ENCODE measurements at regions not wholly inside any gene's neighbourhood (a gene's known extent, or its start where the extent isn't known, plus 50 kb on each side); places are given as distances from the start of the nearest gene placed in this dataset.

DNA sequence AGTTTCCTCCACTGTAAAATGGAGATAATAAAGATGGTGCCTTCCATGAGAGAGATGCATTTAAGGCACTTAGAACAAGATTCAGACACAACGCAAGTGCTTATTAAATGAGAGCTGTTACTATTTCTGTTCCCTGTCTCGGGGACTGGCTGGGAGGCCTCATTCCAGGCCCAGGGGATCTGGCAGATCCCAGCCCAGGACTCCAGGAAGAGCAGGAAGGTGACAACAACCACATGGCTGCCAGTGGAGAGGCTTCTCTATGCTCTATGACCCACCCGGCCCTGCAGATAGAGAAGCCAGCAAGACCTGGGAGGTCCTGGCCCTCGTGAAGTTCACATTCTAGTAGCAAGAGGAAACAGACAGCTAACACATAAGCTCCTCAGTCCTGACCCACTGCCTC, 175.5 kb downstream of the ACTL8 start:
- no peaks in the 10 kb centered on the region for H3K9me3 Mint-ChIP-seq
- no peak overlapping the region for H3K27ac Mint-ChIP-seq
- no peak for DNase-seq (ENCODE audit: low spot score)
- no peaks in the 10 kb centered on the region for H3K4me1 Mint-ChIP-seq (ENCODE audit: low read depth)
- H3K27me3 Mint-ChIP-seq (ENCODE audit: low read depth) = no peaks in the 10 kb centered on the region
- H3K4me3 Mint-ChIP-seq = no peak overlapping the region
- no peaks in the 10 kb centered on the region for H3K36me3 Mint-ChIP-seq (ENCODE audit: low read depth)

DNA sequence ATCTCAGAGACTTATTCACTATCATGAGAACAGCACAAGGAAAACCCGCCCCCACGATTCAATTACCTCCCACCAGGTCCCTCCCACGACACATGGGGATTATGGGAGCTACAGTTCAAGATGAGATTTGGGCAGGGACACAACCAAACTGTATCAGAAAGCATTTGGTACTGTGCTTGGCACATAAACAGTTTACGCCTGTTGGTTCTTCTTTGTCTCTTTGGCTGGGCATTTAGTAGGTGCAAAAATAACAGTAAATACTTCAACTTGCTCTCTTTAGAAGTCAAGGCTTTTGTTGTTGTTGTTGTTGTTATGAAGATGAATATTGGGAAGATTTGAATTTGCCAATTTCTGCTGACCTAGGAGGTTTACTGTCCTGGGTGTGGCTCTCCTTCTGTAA, 175.4 kb upstream of the IGSF21 start:
- H3K36me3 Mint-ChIP-seq (ENCODE audit: low read depth) = no peaks in the 10 kb centered on the region
- no peaks in the 10 kb centered on the region for H3K27me3 Mint-ChIP-seq (ENCODE audit: low read depth)
- no peak for DNase-seq (ENCODE audit: low spot score)
- H3K4me3 Mint-ChIP-seq = no peak overlapping the region
- no peak overlapping the region for H3K27ac Mint-ChIP-seq
- no peaks in the 10 kb centered on the region for H3K4me1 Mint-ChIP-seq (ENCODE audit: low read depth)
- H3K9me3 Mint-ChIP-seq = no peaks in the 10 kb centered on the region

DNA sequence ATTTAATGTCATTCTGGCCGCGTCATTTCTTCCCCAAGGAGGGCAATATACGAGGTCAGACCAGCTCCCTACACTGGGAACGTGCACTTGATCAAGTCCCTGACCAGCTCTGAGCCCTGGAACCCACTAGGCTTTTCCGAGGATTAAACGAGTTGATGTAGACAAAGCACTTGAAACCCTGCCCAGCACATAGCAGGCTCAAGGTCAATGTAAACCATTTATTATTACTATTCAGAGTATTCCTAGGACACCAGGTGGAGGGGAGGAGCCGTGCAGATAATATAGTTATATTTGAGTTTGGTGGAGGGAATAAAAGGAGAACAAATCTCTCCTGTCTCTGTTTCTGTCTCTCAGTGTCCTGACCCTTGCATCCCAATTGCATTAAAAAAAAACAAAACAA, 174.1 kb upstream of the IGSF21 start:
- H3K27me3 Mint-ChIP-seq (ENCODE audit: low read depth) = no peaks in the 10 kb centered on the region
- H3K9me3 Mint-ChIP-seq = no peaks in the 10 kb centered on the region
- no peak overlapping the region for H3K27ac Mint-ChIP-seq
- H3K36me3 Mint-ChIP-seq (ENCODE audit: low read depth) = no peaks in the 10 kb centered on the region
- H3K4me1 Mint-ChIP-seq (ENCODE audit: low read depth) = no peaks in the 10 kb centered on the region
- H3K4me3 Mint-ChIP-seq = no peak overlapping the region
- DNase-seq (ENCODE audit: low spot score) = no peak

DNA sequence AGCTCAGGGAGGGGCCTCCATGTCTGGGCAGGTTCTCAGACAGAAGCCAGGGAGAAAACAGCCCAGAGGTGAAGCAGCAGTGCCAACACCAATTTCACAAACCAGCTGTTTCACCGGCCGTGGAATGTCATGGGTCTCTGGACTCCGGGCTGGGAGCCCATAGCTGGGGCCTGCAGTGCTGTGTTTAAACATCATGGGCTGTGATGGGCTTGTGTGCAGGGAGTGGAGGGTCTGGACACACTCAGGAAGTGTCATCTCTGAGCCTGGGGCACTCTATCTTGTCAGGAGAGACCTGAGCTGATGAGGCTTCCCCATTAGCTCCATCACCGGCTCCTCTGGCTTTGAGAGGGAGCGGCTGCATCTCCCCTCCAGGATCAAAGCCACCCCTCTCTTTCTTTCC, 173.6 kb upstream of the IGSF21 start:
- no peaks in the 10 kb centered on the region for H3K4me1 Mint-ChIP-seq (ENCODE audit: low read depth)
- H3K9me3 Mint-ChIP-seq = no peaks in the 10 kb centered on the region
- no peak overlapping the region for H3K4me3 Mint-ChIP-seq

DNA sequence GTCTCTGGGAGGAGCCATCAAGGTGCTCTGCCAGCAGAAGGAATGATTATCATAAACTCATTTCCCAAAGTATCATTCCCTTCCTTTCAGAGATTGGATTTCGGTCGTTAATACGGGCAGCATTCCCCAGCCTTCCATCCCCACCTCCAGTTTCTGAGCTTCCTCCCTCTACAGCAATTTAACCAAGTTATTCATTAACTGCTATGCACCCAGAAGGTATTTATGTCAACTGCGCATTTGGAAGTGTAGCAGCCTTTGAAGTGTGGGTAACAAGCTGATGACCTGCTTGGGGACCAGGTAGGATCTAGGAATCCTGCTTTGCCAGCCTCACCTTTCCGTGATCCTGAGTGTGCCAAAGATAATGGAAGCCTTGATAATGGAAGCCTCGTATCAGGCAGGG, 172.4 kb upstream of the IGSF21 start:
- Mint-ChIP-seq H3K27ac (no peak overlapping the region), H3K9me3 (no peaks in the 10 kb centered on the region), H3K36me3 (ENCODE audit: low read depth) (no peaks in the 10 kb centered on the region), H3K4me3 (no peak overlapping the region), H3K4me1 (ENCODE audit: low read depth) (no peaks in the 10 kb centered on the region), H3K27me3 (ENCODE audit: low read depth) (no peaks in the 10 kb centered on the region)
- no peak for DNase-seq (ENCODE audit: low spot score)

More for the DNA sequence above, 173.6 kb upstream of the IGSF21 start:
- Mint-ChIP-seq H3K36me3 (ENCODE audit: low read depth) (no peaks in the 10 kb centered on the region), H3K27ac (no peak overlapping the region), H3K27me3 (ENCODE audit: low read depth) (no peaks in the 10 kb centered on the region)
- DNase-seq (ENCODE audit: low spot score) = no peak

DNA sequence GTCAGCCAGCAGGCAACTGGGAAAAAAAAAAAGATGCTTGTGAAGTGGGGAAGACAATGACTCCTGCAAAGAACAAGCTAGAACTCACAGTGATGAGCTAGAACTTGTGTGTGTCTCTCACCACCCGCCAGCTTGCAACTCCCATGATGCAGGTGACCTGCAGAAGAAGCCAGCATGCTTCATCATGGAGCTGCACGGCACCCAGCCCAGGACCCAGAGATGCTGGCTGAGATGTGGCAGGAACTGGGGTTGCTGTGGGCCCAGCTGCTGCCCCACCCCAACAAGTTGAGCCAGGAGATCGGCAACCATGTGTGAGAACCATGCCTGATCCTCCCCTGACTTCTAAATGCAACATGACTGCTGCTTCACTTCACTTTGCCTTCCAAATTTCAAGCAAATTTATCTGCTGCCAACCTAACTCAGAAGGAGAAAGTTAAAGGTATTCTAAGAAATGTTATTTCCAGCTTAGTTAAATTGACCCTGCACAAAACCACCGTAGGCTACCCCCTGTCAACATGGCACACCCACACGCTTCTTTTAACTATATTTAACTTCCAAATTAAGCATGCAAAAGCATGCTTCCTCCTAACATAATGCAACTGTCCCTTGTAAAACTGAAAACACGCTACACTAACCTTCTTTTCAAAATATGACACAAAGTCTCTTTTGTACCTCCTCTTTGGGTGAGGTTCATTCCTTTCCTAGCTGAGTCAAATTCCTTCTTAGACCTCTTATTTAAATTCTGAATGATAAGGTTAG, 166.0 kb upstream of the IGSF21 start:
- Mint-ChIP-seq H3K9me3 (no peaks in the 10 kb centered on the region), H3K36me3 (ENCODE audit: low read depth) (no peaks in the 10 kb centered on the region), H3K27me3 (ENCODE audit: low read depth) (no peaks in the 10 kb centered on the region), H3K4me3 (no peak overlapping the region), H3K27ac (no peak overlapping the region), H3K4me1 (ENCODE audit: low read depth) (no peaks in the 10 kb centered on the region)
- no peak for DNase-seq (ENCODE audit: low spot score)

DNA sequence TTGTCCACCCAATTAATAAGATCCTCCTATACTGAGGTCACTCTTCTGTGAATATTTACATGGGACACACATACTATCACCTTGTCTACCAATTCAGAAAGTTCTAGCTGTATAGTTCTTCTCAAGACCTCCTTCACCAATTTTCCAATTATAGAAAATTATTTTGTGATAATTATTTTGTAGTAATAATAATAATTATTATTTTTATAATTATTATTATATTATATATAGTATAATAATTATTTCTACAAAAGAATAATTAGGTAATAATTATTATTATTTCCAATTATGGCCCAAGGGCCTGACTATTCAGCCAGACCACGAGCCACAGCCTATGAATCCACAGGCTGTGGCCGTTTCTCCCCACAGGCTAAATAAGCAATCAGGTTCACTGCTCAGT, 164.1 kb upstream of the IGSF21 start:
- DNase-seq (ENCODE audit: low spot score) = no peak
- no peaks in the 10 kb centered on the region for H3K4me1 Mint-ChIP-seq (ENCODE audit: low read depth)
- H3K4me3 Mint-ChIP-seq = no peak overlapping the region
- H3K27me3 Mint-ChIP-seq (ENCODE audit: low read depth) = no peaks in the 10 kb centered on the region
- no peaks in the 10 kb centered on the region for H3K36me3 Mint-ChIP-seq (ENCODE audit: low read depth)
- H3K9me3 Mint-ChIP-seq = no peaks in the 10 kb centered on the region
- no peak overlapping the region for H3K27ac Mint-ChIP-seq

DNA sequence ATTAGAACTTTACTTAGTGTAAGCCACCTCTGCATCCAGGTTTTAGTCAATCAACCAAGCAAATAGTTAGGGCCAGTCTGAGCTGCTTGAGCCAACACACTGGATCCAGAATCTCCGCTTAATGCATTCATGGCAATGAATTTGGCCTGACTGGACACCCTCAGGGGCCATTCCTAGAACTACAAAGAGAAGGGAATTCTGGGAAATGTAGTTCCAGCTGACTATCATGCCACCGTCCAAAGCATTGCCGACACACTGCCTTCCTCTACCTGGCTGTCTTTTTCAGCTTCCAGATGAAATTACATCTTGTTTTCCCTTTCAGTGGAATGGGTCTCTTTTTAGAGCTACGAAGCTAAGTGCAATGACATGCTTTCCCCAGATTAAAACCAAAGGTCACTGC, 163.0 kb upstream of the IGSF21 start:
- no peak for DNase-seq (ENCODE audit: low spot score)
- Mint-ChIP-seq H3K27ac (no peak overlapping the region), H3K27me3 (ENCODE audit: low read depth) (no peaks in the 10 kb centered on the region), H3K36me3 (ENCODE audit: low read depth) (no peaks in the 10 kb centered on the region), H3K4me1 (ENCODE audit: low read depth) (no peaks in the 10 kb centered on the region), H3K9me3 (no peaks in the 10 kb centered on the region), H3K4me3 (no peak overlapping the region)

DNA sequence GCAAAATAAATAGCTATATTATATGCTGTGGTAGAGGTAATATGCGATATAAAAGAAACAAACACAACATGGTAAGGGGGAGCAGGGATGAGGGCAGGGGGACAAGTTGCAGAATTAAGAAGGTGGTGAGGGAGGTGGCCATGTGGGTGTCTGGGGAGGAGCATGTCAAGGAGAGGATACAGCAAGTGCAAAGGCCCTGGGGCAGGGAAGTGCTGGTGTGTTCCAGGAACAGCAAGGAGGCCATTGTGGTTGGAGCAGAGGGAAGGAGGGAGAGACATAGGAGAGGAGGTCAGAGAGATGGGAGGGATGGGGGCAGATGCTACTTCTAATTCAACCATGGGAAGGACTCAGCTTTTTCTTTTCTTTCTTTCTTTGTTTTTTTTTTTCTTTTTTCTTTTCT, 161.2 kb upstream of the IGSF21 start:
- Mint-ChIP-seq H3K36me3 (ENCODE audit: low read depth) (no peaks in the 10 kb centered on the region), H3K9me3 (no peaks in the 10 kb centered on the region), H3K4me3 (no peak overlapping the region), H3K27ac (no peak overlapping the region), H3K4me1 (ENCODE audit: low read depth) (no peaks in the 10 kb centered on the region), H3K27me3 (ENCODE audit: low read depth) (no peaks in the 10 kb centered on the region)
- no peak for DNase-seq (ENCODE audit: low spot score)

DNA sequence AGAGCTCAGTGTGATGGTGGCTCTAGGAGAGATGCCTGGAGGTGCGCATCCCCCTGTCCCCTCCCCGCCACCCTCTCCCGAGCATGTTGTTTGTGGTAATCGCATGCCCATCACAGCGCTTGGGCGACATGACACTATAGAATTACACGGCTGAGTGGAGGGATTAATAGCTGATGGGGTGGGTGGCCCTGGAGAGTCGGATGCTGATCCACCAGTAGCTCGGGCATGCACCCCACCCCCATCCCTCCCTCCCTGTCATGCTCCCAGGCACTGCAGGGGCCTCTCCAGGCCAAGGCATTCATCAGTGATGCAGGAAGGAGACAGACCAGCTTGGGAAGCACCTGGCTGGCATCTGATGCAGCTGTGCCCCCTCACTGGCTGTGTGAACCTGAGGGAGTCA, 159.0 kb upstream of the IGSF21 start:
- H3K27me3 Mint-ChIP-seq (ENCODE audit: low read depth) = no peaks in the 10 kb centered on the region
- H3K36me3 Mint-ChIP-seq (ENCODE audit: low read depth) = no peaks in the 10 kb centered on the region
- no peaks in the 10 kb centered on the region for H3K4me1 Mint-ChIP-seq (ENCODE audit: low read depth)
- H3K4me3 Mint-ChIP-seq = no peak overlapping the region
- DNase-seq (ENCODE audit: low spot score) = no peak
- H3K27ac Mint-ChIP-seq = no peak overlapping the region
- no peaks in the 10 kb centered on the region for H3K9me3 Mint-ChIP-seq

DNA sequence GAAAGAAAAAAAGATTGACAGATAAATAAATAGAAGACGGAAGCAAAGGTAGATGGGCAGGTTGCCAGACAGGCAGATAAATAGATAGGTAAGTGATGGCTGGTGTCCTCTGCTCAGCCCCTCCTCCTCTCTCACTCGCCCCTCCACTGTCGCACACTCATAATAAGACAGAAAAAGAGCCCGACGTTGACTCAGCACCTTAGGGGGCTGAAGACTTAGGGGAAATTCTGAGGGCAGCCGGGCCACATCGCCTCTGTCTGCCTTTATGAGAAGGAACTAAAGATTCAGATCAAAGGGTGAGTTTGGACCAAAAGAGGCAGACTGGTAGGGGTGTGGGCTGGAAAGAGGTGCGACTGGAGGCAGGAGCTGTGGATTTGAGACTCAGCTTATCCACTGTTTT, 158.1 kb upstream of the IGSF21 start:
- Mint-ChIP-seq H3K4me1 (ENCODE audit: low read depth) (no peaks in the 10 kb centered on the region), H3K4me3 (no peak overlapping the region), H3K9me3 (no peaks in the 10 kb centered on the region), H3K27ac (no peak overlapping the region), H3K27me3 (ENCODE audit: low read depth) (no peaks in the 10 kb centered on the region), H3K36me3 (ENCODE audit: low read depth) (no peaks in the 10 kb centered on the region)
- no peak for DNase-seq (ENCODE audit: low spot score)

DNA sequence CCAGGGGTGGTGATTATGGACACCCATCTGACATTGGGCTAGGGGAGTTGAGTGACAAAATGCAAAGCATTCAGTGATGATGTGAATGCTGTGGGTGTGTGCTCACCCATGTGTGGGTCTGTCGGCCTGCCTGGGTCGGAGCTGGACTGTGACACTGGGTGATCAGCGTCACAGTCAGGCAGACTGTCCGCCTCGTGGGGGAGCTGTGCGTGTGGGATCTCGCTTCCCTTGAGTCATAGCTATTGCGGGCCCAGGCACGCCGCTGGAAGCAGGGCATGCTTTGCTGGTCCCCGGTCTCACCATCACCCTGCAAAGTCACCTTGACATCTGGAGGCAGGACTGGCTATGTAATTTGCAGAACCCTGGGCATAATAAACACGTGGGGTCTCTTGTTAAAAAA, 156.9 kb upstream of the IGSF21 start:
- Mint-ChIP-seq H3K36me3 (ENCODE audit: low read depth) (no peaks in the 10 kb centered on the region), H3K4me3 (no peak overlapping the region), H3K27ac (no peak overlapping the region), H3K9me3 (no peaks in the 10 kb centered on the region), H3K27me3 (ENCODE audit: low read depth) (no peaks in the 10 kb centered on the region), H3K4me1 (ENCODE audit: low read depth) (no peaks in the 10 kb centered on the region)
- DNase-seq (ENCODE audit: low spot score) = no peak

DNA sequence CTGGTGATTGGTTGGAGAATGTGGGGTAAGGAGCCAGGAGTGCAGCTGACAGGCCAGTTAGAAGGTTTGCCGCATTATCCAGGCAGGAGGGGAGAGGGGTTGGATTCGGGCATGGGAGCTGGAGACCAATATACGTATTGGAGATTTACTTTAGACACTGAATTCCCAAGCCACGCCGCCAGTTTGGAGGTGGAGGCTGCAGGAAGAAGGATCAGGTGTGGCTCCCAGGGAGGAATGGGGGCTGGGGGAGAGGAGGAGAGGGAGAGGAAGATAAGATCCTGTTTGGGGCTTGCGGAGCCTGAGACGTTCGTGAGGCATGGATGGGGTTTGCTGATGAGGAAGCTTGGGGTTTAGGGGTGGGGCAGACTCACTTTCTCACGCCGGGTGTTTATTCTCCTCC, 155.1 kb upstream of the IGSF21 start:
- H3K4me1 Mint-ChIP-seq (ENCODE audit: low read depth) = no peaks in the 10 kb centered on the region
- H3K36me3 Mint-ChIP-seq (ENCODE audit: low read depth) = no peaks in the 10 kb centered on the region
- H3K27me3 Mint-ChIP-seq (ENCODE audit: low read depth) = no peaks in the 10 kb centered on the region
- no peak overlapping the region for H3K4me3 Mint-ChIP-seq
- no peak overlapping the region for H3K27ac Mint-ChIP-seq
- DNase-seq (ENCODE audit: low spot score) = no peak
- no peaks in the 10 kb centered on the region for H3K9me3 Mint-ChIP-seq

DNA sequence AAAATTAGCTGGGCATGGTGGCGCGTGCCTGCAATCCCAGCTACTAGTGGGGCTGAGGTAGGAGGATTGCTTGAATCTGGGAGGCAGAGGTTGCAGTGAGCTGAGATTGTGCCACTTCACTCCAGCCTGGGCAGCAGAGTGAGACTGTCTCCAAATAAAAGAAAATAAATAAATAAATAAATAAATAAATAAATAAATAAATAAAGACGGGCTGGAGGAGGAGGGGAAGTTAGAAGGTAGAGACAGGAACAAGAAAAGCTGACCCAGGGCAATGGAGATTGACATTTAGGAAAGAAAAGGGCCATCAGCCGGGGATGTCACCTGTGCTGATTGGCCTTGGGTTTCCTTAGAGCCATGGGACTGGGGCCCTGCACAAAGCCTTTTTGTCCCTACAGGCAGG, 153.7 kb upstream of the IGSF21 start:
- Mint-ChIP-seq H3K4me1 (ENCODE audit: low read depth) (no peaks in the 10 kb centered on the region), H3K9me3 (no peaks in the 10 kb centered on the region), H3K36me3 (ENCODE audit: low read depth) (no peaks in the 10 kb centered on the region)

More for the DNA sequence above, 153.7 kb upstream of the IGSF21 start:
- no peak for DNase-seq (ENCODE audit: low spot score)
- Mint-ChIP-seq H3K27ac (no peak overlapping the region), H3K27me3 (ENCODE audit: low read depth) (no peaks in the 10 kb centered on the region), H3K4me3 (no peak overlapping the region)

Measured in T-helper 2 cell treated with Interferon-gamma antibody and Interleukin-4, amounts not matched to agents 5 μg/mL and 100 μg/mL, for 36 hours (primary cell).